GM21786 (cell line): ENCODE measurements at regions not wholly inside any gene's neighbourhood (a gene's known extent, or its start where the extent isn't known, plus 50 kb on each side); places are given as distances from the start of the nearest gene placed in this dataset.

Source experiments
- ATAC-seq: cut with Tn5 transposase; IDR thresholded peaks from one replicate; pipeline ENCODE4 v1.9.1; 2021; ENCODE audit not compliant: unreplicated experiment

DNA sequence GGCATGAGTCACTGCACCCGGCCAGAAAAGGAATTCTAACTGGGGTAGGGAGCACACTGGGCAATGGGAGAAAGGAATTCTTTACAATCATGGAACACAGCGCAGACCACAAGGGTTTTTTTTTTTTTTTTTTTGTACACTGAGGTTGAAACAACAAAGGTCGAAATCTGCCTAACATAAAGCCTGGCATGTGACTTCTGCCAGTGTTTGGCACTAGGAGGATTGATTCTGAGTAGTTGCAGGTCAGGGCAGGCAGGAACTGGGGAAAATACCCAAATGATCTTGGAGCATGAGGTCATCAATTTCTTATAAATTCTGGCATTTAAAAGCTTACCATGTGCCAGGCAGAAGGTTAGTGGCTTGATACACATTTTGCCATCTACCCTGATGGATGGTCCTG is 202.0 kb upstream of the SNX19 start:
- no peak for ATAC-seq

- ATAC-seq, result no peak
Observed at GRCh38 chr11:131121426-131122333, 205.4 kb upstream of the SNX19 start.

GRCh38 chr11:131122448-131122847 is 206.2 kb upstream of the SNX19 start:
- no peak for ATAC-seq

DNA sequence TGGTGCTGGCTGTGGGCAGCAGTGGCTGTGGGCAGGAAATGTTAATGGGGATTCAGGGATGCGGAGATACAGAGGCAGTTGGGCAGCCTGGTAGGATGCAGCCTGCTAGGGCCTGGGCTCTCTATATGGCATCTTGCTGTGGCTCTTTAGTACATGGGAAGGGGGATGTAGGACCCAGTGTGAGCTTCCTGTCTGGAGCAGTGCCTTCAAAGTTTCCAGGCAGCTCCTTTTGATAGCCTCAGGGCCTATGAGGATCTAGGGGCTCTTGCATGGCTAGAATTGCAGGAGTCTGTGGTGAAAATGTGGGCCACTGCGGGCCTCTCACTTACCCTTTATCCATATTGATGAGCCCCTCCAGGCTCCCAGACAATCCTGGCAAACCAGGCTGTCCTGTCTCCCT is 213.2 kb upstream of the SNX19 start:
- no peak for ATAC-seq

DNA sequence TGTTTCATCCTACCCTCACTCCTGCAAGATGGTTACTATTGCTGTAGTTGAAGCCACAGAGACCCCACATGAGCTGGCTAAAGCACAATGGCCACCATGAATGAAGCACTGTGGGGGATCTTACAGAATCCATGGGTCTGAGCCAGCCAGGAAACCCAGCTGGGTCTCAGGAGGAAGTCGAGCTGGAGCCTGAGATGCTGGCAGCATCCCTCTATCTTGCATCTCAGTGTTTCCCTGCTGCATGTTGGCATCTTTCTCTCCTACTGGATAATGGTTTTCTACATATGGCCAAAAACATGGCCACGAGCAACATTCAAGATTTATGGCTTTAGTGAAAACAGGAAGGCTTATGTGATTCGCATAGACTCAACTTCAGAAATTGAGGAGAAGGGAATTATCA is 219.3 kb upstream of the SNX19 start:
- no peak for ATAC-seq

- no peak for ATAC-seq
Observed at GRCh38 chr11:131136486-131136885, 220.2 kb upstream of the SNX19 start.

DNA sequence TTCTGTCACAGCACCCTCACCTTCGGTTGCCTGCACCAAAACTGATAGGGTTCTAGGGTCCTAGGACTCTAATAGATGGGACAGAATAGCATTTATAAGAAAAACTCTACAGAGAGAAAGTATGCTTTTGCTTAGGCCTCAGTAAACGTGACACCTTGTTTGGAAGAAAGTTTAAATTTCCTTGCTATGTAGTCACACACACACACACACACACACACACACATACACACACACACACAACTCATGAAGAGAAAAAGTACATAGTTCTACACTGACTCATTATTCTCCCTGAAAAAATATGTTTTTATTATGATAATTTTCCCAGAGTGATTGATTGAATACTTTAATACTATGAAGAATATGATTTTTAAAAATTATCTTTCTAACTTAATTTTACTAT is 220.8 kb upstream of the SNX19 start:
- no peak for ATAC-seq

DNA sequence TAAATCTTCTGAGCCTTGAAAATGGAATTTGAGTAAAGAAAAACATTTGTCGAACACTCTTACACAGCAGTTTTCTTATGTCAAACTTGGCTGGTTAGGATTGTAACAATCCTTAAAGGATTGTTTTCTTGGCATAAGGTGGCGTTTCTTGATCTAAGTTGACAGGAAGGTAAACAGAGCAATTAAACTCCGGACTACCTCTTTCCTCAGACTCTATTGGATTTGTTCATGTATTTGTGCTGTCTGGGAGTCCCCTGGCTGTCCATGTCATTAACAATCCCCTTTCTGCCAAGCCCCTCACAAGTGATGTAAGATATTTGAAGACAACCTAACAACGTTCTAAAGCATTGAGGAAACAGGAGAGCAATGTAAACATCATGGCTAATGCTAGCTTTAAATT is 222.5 kb upstream of the SNX19 start:
- no peak for ATAC-seq

DNA sequence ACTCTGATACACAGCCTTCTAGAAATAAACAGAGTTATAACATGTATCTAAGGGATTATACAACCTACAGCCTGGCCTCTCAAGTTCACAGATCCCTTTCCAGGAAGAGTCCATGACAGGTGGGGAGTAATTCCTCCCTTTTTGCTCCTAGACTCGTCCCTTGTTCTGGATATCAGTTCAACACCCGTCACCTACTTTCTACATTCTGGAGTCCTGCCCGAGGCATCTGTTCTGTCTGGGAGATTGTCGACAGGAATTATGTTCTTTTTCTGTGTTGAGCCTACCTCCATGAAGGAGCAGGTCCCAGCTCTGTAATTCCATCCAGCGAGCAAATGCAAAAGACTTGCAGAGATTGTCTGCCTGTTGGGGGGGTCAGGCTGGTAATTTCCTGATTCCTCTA is 224.6 kb upstream of the NTM start:
- no peak for ATAC-seq

DNA sequence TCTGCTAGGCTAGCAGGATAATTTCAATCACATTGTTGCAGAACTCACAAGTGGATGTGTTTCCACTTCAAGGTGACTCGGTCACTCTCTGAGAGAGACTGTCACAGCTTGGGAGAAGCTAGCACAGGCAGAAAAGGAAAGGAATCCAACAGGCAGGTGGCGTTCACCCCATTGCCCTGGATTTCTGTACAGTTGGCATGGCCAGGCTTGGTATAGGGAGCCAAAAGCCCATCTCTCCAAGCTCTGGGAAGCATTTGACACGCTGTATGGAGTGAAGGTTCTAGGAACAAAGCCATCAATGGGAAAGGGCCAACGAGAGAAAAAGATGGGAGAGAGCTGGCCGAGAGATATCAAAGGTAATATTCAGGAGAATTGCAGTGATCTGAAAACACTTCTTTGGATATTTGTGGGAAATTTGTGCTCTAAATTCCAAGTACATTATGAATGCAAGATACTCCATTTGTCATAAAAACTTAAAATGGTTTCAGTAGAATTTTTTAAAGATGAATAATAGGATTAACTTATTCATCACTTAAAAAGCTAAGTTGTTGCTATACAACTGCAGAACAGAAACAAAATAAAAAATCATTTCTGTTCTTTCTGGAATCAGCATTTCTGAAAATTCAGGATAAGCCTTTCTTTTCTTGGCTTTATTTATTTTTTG is 223.5 kb upstream of the NTM start:
- ATAC-seq, result no peak

DNA sequence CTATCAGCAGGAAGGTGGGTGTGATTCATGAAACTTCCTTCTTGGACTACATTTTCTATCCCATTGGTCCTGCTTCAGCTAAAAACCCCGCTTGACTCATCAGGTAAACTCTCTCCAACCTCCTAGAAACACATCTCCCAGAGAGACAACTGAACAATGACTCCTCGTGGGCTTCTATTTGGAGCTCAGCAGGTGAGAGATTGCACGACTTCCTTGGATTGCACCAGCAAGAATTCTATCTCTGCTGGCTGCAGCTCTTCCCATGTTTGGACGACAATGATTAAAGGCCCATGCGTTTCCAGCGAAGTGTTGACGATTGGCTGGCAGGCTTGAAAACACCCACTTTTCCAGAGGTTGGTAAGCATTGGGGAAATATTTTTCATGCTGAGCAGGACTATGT is 216.1 kb upstream of the NTM start:
- ATAC-seq, result no peak

- no peak for ATAC-seq
Observed at GRCh38 chr11:131157678-131158077, 212.7 kb upstream of the NTM start.

DNA sequence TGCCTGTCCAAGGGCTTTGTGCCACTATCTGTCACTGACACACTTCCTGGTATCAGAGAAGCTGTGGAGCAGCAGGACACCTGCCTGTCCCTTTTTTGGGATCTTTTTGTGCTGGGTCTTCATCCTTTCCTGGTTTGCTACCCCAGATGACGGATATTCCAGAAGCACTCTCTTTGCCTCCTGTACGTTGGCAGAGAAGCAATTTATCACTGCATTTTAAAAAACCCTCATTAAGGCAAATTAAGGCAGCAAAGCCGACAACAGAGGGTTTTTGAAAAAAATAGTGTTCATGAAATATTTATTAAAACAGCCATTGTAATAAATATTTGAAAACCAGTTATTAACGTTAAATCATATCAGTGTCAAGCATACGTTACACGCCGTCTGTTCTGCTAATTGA is 209.6 kb upstream of the NTM start:
- ATAC-seq, result no peak

- no peak for ATAC-seq
Observed at GRCh38 chr11:131163613-131164012, 206.8 kb upstream of the NTM start.

- no peak for ATAC-seq
Observed at GRCh38 chr11:131165036-131165435, 205.4 kb upstream of the NTM start.

- no peak for ATAC-seq
Observed at GRCh38 chr11:131168839-131169713, 201.3 kb upstream of the NTM start.

DNA sequence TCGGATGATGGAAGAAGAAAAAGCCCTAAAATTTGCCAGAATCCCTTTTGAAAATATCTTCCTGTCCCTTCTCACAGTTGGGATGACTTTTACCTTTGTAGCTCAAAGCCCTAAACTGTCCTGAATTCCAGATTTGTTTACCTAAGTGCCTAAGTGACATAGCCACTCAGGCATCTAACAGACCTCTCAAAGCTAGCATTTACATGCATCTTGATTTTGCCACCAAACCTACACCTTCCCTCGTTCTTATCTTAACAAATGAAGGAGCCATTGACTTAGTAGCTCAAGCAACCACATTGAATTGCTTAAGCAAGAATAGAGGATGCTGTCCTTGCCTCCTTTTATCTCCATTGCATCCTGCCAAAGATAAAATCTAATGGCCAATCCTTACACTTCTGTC is 198.4 kb upstream of the NTM start:
- no peak for ATAC-seq

GRCh38 chr11:131178020-131178419 is 192.4 kb upstream of the NTM start:
- no peak for ATAC-seq

- no peak for ATAC-seq
Observed at GRCh38 chr11:131178596-131178995, 191.8 kb upstream of the NTM start.

DNA sequence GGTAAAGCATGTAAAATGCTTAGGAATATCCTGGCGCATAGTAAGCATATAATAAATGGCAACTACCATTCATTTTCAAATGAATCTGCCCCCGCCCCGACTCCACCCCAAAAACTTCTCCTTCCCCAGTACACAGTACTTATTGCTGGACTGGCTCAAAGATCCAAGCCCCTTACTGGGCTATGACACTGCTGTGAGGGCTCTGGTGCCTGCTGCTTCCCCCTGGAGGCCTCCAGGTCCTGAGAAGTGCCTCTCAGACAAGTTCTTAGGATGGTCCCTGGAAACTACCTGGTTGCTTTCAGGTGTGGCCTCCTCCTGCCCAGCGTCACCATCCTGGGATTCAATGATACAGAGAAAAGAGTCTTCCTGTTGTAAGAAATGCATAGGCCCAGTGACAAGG is 190.6 kb upstream of the NTM start:
- ATAC-seq, result no peak

DNA sequence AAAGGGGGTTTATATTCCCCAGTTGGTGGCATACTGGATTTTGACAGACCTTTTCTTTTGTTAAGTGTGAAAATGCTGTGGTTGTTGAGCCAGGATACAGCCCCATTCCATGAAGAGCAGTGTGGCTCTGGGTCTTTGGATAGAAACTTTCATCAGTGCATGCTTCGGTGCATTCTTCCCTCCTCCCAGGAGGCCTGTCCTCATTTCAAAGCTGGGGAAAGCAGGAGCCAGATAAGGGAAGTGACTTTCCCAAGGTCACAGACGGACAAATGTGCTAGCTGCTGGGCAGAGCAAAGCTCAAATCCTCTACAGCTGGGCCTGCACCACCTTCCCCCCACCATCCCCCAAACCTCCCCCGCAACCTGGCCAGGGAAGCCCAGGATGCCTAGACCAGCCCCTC is 184.5 kb upstream of the NTM start:
- ATAC-seq, result no peak
